T-cell (primary cell): ENCODE measurements at regions not wholly inside any gene's neighbourhood (a gene's known extent, or its start where the extent isn't known, plus 50 kb on each side); places are given as distances from the start of the nearest gene placed in this dataset.

ENCODE experiments used
- ATAC-seq, 4 experiments: fragments of 200-7000 bp in 3 of 4; fragments of 150-1000 bp in 1 of 4; cut with Tn5 transposase; replicated peaks in 1 of 4; 1 replicate in 3 of 4; 2 replicates in 1 of 4; pipeline ENCODE4 v1.10.0; 2021; ENCODE audit warnings: moderate library complexity in 3 of 4, mild to moderate bottlenecking in 2 of 4, moderate number of reproducible peaks in 1 of 4
- CTCF ChIA-PET, 2 donors: fragments of 300-600 bp; sonication (Branson Sonifier 250); formaldehyde crosslinking; loops; one replicate each; lab custom pipeline; 2022; ENCODE audit warnings: antibody characterized with exemption in 2 of 2; lab: Charles Lee
- POLR2A ChIA-PET, 2 donors: fragments of 300-600 bp; sonication (Branson Sonifier 250); formaldehyde crosslinking; loops; one replicate each; lab custom pipeline; 2022; ENCODE audit warnings: antibody characterized with exemption in 2 of 2; lab: Charles Lee
- DNase-seq, 35 experiments: peaks; one replicate each; pipeline versions ENCODE4 v3.0.0 to v3.0.0-alpha.2; 2013 to 2023
- H3K27ac ChIP-seq: one replicate; pipeline ENCODE4 v1.5.1; 2013; ENCODE audit warnings: low read length
- H3K27me3 ChIP-seq, 2 experiments: replicated peaks in 1 of 2; 1 replicate in 1 of 2; 2 replicates in 1 of 2; pipeline versions ENCODE4 v1.6.1 to v1.7.0; 2013; ENCODE audit warnings: low read length in 1 of 2, mixed read lengths in 1 of 2; ENCODE audit not compliant: control insufficient read depth in 2 of 2, insufficient read depth in 2 of 2; ENCODE audit errors: extremely low read depth in 1 of 2
- H3K36me3 ChIP-seq, 2 donors: 1 replicate in 1 of 2; 2 replicates in 1 of 2; pipeline versions ENCODE4 v1.6.1 to v1.7.0; 2013; ENCODE audit warnings: low read length in 1 of 2; ENCODE audit not compliant: control insufficient read depth in 2 of 2, insufficient read depth in 1 of 2; ENCODE audit errors: extremely low read depth in 1 of 2
- H3K4me1 ChIP-seq, 2 experiments: 1 replicate in 1 of 2; 2 replicates in 1 of 2; pipeline versions ENCODE4 v1.6.1 to v1.7.0; 2013; ENCODE audit warnings: low read length in 2 of 2, mixed read lengths in 1 of 2; ENCODE audit not compliant: insufficient read depth in 2 of 2, control insufficient read depth in 1 of 2; ENCODE audit errors: extremely low read depth in 1 of 2
- H3K4me3 ChIP-seq, 2 donors: 1 replicate in 1 of 2; 2 replicates in 1 of 2; pipeline versions ENCODE4 v1.5.1 to v1.7.0; 2013; ENCODE audit warnings: mild to moderate bottlenecking in 2 of 2, low read length in 1 of 2, moderate library complexity in 1 of 2; ENCODE audit not compliant: control insufficient read depth in 1 of 2; ENCODE audit errors: extremely low read depth in 1 of 2
- H3K9me3 ChIP-seq: 2 replicates; pipeline ENCODE4 v1.7.0; 2013
- H3K27ac Mint-ChIP-seq, 2 donors: one replicate each; pipeline ENCODE4 v1.8.0; 2020 to 2021; ENCODE audit warnings: mild to moderate bottlenecking in 2 of 2, mixed read lengths in 2 of 2
- H3K27me3 Mint-ChIP-seq, 2 donors: one replicate each; pipeline ENCODE4 v1.8.0; 2021 to 2022; ENCODE audit warnings: mixed read lengths in 2 of 2
- H3K36me3 Mint-ChIP-seq: one replicate; pipeline ENCODE4 v1.8.0; 2021; ENCODE audit warnings: mixed read lengths
- H3K4me1 Mint-ChIP-seq, 3 donors: one replicate each; pipeline ENCODE4 v1.8.0; 2020 to 2022; ENCODE audit warnings: mixed read lengths in 3 of 3, mild to moderate bottlenecking in 1 of 3
- H3K4me3 Mint-ChIP-seq, 3 donors: one replicate each; pipeline ENCODE4 v1.8.0; 2020 to 2022; ENCODE audit warnings: mild to moderate bottlenecking in 3 of 3, mixed read lengths in 3 of 3, moderate library complexity in 3 of 3
- H3K9me3 Mint-ChIP-seq, 3 donors: one replicate each; pipeline ENCODE4 v1.8.0; 2020 to 2022; ENCODE audit warnings: mixed read lengths in 3 of 3
- WGBS: methylation state at CpG from one replicate; pipeline ENCODE4 v1.1.5; 2013; ENCODE audit warnings: missing lambda C conversion rate; ENCODE audit not compliant: insufficient coverage; 5-methylcytosine and 5-hydroxymethylcytosine counted together

- no CpG with 5 or more reads among the region's 2 CpGs for WGBS
- no peaks in the 10 kb centered on the region for H3K36me3 Mint-ChIP-seq
- DNase-seq: no peak
- Histone ChIP-seq H3K4me3 (no peak overlapping the region), H3K27me3 (no peaks in the 10 kb centered on the region), H3K9me3 (no peaks in the 10 kb centered on the region), H3K4me1 (no peaks in the 10 kb centered on the region), H3K27ac (no peak overlapping the region), H3K36me3 (no peaks in the 10 kb centered on the region)
- H3K9me3 Mint-ChIP-seq: peaks cover 6 to 11% (median 10%) of the 10 kb centered on the region in 3 donors
- ChIA-PET POLR2A (no interaction called here), CTCF (no interaction called here)
- H3K4me1 Mint-ChIP-seq: no peaks in the 10 kb centered on the region
- no peak for ATAC-seq
- no peak overlapping the region for H3K4me3 Mint-ChIP-seq
- no peaks in the 10 kb centered on the region for H3K27me3 Mint-ChIP-seq
- H3K27ac Mint-ChIP-seq: no peak overlapping the region
Measured at GRCh38 chr3:117647435-117647834, 937.9 kb downstream of the TUSC7 start.

- ATAC-seq: no peak
Measured at GRCh38 chr3:117651246-117651645, 941.7 kb downstream of the TUSC7 start.

GRCh38 chr3:117656391-117656790, 946.8 kb downstream of the TUSC7 start:
- H3K9me3 Mint-ChIP-seq: peaks cover 0 to 10% (median 4%) of the 10 kb centered on the region in 3 donors
- CTCF ChIA-PET: no interaction called here

More at GRCh38 chr3:117651246-117651645, 941.7 kb downstream of the TUSC7 start:
- Mint-ChIP-seq H3K36me3 (no peaks in the 10 kb centered on the region), H3K27ac (no peak overlapping the region), H3K27me3 (no peaks in the 10 kb centered on the region), H3K9me3 (peaks cover 0 to 10% (median 0%) of the 10 kb centered on the region in 3 donors), H3K4me3 (no peak overlapping the region), H3K4me1 (no peaks in the 10 kb centered on the region)
- DNase-seq: no peak
- Histone ChIP-seq H3K9me3 (no peaks in the 10 kb centered on the region), H3K27me3 (no peaks in the 10 kb centered on the region), H3K27ac (no peak overlapping the region), H3K36me3 (no peaks in the 10 kb centered on the region), H3K4me1 (no peaks in the 10 kb centered on the region), H3K4me3 (no peak overlapping the region)
- WGBS: no CpG with 5 or more reads among the region's 3 CpGs
- ChIA-PET POLR2A (no interaction called here), CTCF (no interaction called here)

GRCh38 chr3:117657278-117657677, 947.7 kb downstream of the TUSC7 start:
- H3K9me3 Mint-ChIP-seq: peaks cover 0 to 10% (median 4%) of the 10 kb centered on the region in 3 donors
- Histone ChIP-seq H3K4me1 (no peaks in the 10 kb centered on the region), H3K9me3 (no peaks in the 10 kb centered on the region), H3K4me3 (no peak overlapping the region), H3K27me3 (no peaks in the 10 kb centered on the region), H3K36me3 (no peaks in the 10 kb centered on the region), H3K27ac (no peak overlapping the region)
- CTCF ChIA-PET: no interaction called here
- H3K27ac Mint-ChIP-seq: no peak overlapping the region
- no peak overlapping the region for H3K4me3 Mint-ChIP-seq
- H3K4me1 Mint-ChIP-seq: no peaks in the 10 kb centered on the region
- no peak for ATAC-seq
- POLR2A ChIA-PET: no interaction called here
- DNase-seq: no peak
- H3K36me3 Mint-ChIP-seq: no peaks in the 10 kb centered on the region
- WGBS: 83% methylated on average over 3 of the region's 6 CpGs
- no peaks in the 10 kb centered on the region for H3K27me3 Mint-ChIP-seq

More at GRCh38 chr3:117656391-117656790, 946.8 kb downstream of the TUSC7 start:
- H3K4me3 Mint-ChIP-seq: no peak overlapping the region
- H3K36me3 ChIP-seq: no peaks in the 10 kb centered on the region
- H3K4me1 Mint-ChIP-seq: no peaks in the 10 kb centered on the region
- no peak overlapping the region for H3K27ac Mint-ChIP-seq
- H3K4me1 ChIP-seq: no peaks in the 10 kb centered on the region
- ATAC-seq (no peak), DNase-seq (no peak)
- no peaks in the 10 kb centered on the region for H3K27me3 Mint-ChIP-seq
- POLR2A ChIA-PET: no interaction called here
- no peak overlapping the region for H3K27ac ChIP-seq
- no peak overlapping the region for H3K4me3 ChIP-seq
- 80% methylated on average over 1 of the region's 1 CpG for WGBS
- H3K9me3 ChIP-seq: no peaks in the 10 kb centered on the region
- no peaks in the 10 kb centered on the region for H3K36me3 Mint-ChIP-seq
- no peaks in the 10 kb centered on the region for H3K27me3 ChIP-seq

GRCh38 chr3:117660941-117661817, 951.6 kb downstream of the TUSC7 start:
- ATAC-seq (no peak), DNase-seq (no peak)
- CTCF ChIA-PET: no interaction called here
- Histone ChIP-seq H3K9me3 (no peaks in the 10 kb centered on the region), H3K4me3 (no peak overlapping the region), H3K27me3 (no peaks in the 10 kb centered on the region), H3K27ac (no peak overlapping the region), H3K36me3 (no peaks in the 10 kb centered on the region), H3K4me1 (no peaks in the 10 kb centered on the region)
- Mint-ChIP-seq H3K9me3 (peaks cover under 1 to 16% (median 4%) of the 10 kb centered on the region in 3 donors), H3K27me3 (no peaks in the 10 kb centered on the region), H3K4me1 (no peaks in the 10 kb centered on the region), H3K36me3 (no peaks in the 10 kb centered on the region), H3K4me3 (no peak overlapping the region), H3K27ac (no peak overlapping the region)
- POLR2A ChIA-PET: interaction anchor here in 1 of 2 donors (0.7 kb wide), 1 partner anchor 125 kb away, joined by 19 read pairs; no protein-coding TSS in a partner anchor
- 75% methylated on average over 2 of the region's 2 CpGs for WGBS

GRCh38 chr3:117661818-117662095, 952.2 kb downstream of the TUSC7 start:
- no peaks in the 10 kb centered on the region for H3K27me3 ChIP-seq

More at GRCh38 chr3:117661818-117662095, 952.2 kb downstream of the TUSC7 start:
- WGBS: no CpG with 5 or more reads among the region's 3 CpGs
- Mint-ChIP-seq H3K27ac (no peak overlapping the region), H3K4me1 (no peaks in the 10 kb centered on the region), H3K36me3 (no peaks in the 10 kb centered on the region), H3K9me3 (peaks cover 2 to 16% (median 5%) of the 10 kb centered on the region in 3 donors), H3K27me3 (no peaks in the 10 kb centered on the region), H3K4me3 (no peak overlapping the region)
- no peak overlapping the region for H3K27ac ChIP-seq
- no peaks in the 10 kb centered on the region for H3K36me3 ChIP-seq
- ChIA-PET POLR2A (no interaction called here), CTCF (no interaction called here)
- ATAC-seq (no peak), DNase-seq (no peak)
- no peak overlapping the region for H3K4me3 ChIP-seq
- H3K4me1 ChIP-seq: no peaks in the 10 kb centered on the region
- H3K9me3 ChIP-seq: no peaks in the 10 kb centered on the region
